ENCODE measurements at regions not wholly inside any gene's neighbourhood (a gene's known extent, or its start where the extent isn't known, plus 50 kb on each side); places are given as distances from the start of the nearest gene placed in this dataset.

DNA sequence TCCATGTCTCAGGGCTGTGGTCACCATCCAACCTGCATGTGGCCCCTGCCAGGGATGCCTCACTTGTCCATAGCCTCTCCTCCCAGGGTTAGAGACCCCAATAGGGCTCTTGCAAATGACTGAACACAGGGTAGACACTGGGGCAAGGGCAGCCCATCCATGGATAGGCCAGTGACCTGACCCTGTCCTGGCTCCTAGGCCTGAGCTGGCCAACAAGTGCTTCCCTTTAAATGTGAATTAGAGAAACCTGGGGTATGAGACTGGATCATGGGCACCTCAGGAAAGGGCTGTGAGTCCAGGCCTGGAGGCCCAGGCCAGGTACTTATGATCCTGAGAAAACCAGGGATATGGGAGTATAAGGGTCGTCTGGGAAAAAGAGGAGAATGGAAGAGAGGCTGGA, 64.5 kb downstream of the COPS8 start:
- no peaks in the 10 kb centered on the region; the same call in 1 of the 2 replicates for H3K36me3 ChIP-seq (ENCODE audit: insufficient read depth, low read length)
- peaks cover 18% of the 10 kb centered on the region for H3K9me3 ChIP-seq (ENCODE audit: control insufficient read depth, insufficient read depth, low read length)
- no peak overlapping the region for H3K9ac ChIP-seq (ENCODE audit: low read depth, low read length)
- no peaks in the 10 kb centered on the region for H3K4me1 ChIP-seq (ENCODE audit: insufficient read depth, low read length)

DNA sequence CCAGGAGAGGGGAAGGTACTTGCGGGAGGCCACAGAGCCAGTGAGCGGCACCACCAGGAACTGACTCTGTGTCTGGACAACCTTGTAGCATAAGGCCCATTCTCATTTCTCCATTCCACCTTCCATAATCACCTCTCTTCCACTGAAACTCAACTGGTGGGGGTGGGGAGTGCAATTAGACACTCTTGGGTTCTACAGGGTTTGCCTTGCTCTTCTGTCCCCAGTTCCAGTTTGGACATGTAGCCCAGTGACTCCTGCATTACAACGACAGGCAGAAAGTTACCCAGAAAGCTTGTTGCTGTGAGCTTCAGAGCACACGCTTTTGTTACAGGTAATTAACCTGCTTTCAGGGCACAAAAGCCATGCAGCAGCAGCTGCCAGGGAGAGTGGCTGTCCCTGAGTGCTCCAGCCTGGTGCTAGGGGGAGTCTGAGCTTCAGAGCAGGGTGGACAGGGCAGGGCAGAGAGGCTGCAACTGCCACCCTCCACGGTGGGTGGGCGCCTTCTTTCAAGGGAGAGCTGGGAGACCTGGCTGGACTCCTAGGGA, 65.2 kb downstream of the COPS8 start:
- Histone ChIP-seq H3K4me1 (ENCODE audit: insufficient read depth, low read length) (no peaks in the 10 kb centered on the region), H3K36me3 (ENCODE audit: insufficient read depth, low read length) (no peaks in the 10 kb centered on the region; the same call in 1 of the 2 replicates), H3K9me3 (ENCODE audit: control insufficient read depth, insufficient read depth, low read length) (peaks cover 17% of the 10 kb centered on the region)

DNA sequence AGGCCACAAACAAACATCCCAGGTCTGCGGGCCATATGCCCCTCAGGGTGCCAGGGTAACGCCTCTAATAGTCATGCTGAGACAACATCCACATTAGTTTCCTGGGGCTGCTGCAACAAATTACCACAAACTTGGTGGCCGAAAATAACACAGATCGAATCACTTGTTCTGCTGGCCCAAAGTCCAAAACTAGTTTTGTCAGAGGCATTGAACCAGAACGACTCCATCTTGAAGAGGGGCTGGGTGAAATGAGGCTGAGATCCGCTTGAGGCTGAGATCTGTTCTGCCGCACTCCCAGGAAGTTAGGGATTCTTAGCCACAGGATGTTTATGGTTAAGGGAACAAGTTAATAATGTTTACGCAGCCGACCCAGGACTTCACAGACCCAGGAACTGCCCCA, 66.7 kb downstream of the COPS8 start:
- no peak overlapping the region for H3K9ac ChIP-seq (ENCODE audit: low read depth, low read length)
- H3K9me3 ChIP-seq (ENCODE audit: control insufficient read depth, insufficient read depth, low read length), result peaks cover 11% of the 10 kb centered on the region
- no peaks in the 10 kb centered on the region for H3K36me3 ChIP-seq (ENCODE audit: insufficient read depth, low read length)
- no peaks in the 10 kb centered on the region for H3K4me1 ChIP-seq (ENCODE audit: insufficient read depth, low read length)

More for the DNA sequence above, 65.2 kb downstream of the COPS8 start:
- no peak overlapping the region for H3K9ac ChIP-seq (ENCODE audit: low read depth, low read length)

DNA sequence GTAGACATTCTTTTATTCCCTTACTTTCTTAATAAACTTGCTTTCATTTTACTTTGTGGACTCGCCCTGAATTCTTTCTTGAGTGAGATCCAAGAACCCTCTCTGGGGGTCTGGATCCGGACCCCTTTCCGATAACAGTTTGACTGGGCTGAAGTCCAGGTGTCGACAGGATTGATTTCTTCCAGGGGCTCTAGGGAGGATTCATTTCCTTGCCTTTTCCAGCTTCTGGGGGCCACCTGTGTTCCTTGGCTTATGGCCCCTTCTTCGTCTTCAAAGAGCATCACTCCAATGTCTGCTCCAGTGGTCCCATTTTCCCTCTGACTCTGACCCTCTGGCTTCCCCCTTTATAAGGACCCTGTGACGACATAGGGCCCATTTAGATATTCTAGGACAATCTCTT, 67.5 kb downstream of the COPS8 start:
- H3K9ac ChIP-seq (ENCODE audit: low read depth, low read length), result no peak overlapping the region
- H3K4me1 ChIP-seq (ENCODE audit: insufficient read depth, low read length), result no peaks in the 10 kb centered on the region
- peaks cover 4% of the 10 kb centered on the region for H3K9me3 ChIP-seq (ENCODE audit: control insufficient read depth, insufficient read depth, low read length)
- H3K36me3 ChIP-seq (ENCODE audit: insufficient read depth, low read length), result no peaks in the 10 kb centered on the region

DNA sequence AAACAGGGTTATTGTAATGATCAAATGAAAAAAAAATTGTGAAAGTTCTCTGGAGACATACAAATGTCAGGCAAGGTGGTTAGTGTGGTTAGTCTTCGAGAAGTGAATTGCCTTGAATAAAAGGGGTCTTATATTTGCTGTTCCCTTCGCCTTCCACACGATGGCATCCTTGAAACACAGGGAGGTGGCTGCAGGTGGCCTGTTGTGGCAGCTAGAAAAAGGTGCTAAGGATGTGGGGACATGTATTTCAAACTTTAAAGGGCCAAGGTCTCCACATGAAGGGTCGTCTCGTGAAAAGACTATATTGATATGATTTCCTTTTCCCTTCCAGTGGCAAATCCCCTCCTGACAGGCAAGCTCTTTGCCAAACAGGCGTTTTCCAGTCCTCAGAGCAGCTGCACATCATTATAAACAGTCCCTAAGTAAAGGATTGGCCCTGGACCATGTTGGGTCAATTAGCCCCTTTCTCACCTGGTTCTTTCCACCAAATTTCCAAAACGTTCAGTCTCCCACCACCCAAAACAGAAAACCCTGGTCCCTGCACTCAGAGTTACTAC, 68.5 kb downstream of the COPS8 start:
- Histone ChIP-seq H3K4me1 (ENCODE audit: insufficient read depth, low read length) (no peaks in the 10 kb centered on the region), H3K9me3 (ENCODE audit: control insufficient read depth, insufficient read depth, low read length) (no peaks in the 10 kb centered on the region), H3K36me3 (ENCODE audit: insufficient read depth, low read length) (no peaks in the 10 kb centered on the region), H3K9ac (ENCODE audit: low read depth, low read length) (no peak overlapping the region)

DNA sequence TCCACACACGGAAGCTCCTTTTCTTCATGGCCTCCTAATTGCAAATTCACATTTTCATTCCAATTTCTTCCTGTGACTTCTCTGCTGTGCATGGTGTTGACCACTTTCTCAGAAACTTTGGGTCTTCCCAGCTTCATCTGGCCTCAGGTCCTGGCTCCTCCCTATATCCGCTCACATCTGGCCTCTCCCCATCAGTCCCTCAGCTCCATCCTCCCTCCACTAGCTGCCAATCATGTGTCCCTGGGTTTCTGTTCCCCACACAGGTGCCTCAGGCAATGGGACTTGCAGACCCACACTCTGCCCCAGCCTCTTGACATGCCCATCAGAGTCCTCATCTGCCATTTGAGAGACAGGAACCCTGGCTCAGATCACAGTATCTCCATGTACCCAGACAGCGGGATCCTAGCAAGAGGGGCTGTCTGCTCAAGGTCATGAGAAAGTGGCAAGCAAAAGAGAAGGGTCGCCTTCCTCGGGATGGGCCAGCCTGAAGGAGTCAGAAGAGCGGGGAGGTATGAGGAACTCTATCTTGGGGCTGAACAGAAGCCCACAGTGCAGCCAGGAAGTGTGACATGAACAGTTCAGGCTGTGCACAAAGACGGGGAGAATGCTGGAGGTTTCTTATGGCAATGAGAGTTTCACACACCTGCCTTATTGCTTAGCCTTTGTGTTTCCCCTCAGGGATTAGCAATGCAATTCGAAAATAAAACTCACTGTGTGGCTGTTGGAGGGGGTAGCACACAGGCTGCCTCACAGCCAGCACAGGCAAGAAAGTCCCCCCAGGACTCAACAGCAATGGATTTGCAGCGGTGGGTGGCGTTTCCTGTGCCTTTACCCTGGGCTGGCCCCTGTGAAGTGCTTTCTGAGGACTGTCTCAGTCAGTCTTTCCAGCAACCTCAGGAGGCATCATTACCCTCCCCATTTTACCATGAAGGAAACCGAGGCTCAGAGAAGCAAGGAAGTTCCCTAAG, 69.5 kb downstream of the COPS8 start:
- H3K9ac ChIP-seq (ENCODE audit: low read depth, low read length), result no peak overlapping the region
- no peaks in the 10 kb centered on the region for H3K4me1 ChIP-seq (ENCODE audit: insufficient read depth, low read length)
- H3K9me3 ChIP-seq (ENCODE audit: control insufficient read depth, insufficient read depth, low read length), result no peaks in the 10 kb centered on the region
- H3K36me3 ChIP-seq (ENCODE audit: insufficient read depth, low read length), result no peaks in the 10 kb centered on the region; the same call in 1 of the 2 replicates

DNA sequence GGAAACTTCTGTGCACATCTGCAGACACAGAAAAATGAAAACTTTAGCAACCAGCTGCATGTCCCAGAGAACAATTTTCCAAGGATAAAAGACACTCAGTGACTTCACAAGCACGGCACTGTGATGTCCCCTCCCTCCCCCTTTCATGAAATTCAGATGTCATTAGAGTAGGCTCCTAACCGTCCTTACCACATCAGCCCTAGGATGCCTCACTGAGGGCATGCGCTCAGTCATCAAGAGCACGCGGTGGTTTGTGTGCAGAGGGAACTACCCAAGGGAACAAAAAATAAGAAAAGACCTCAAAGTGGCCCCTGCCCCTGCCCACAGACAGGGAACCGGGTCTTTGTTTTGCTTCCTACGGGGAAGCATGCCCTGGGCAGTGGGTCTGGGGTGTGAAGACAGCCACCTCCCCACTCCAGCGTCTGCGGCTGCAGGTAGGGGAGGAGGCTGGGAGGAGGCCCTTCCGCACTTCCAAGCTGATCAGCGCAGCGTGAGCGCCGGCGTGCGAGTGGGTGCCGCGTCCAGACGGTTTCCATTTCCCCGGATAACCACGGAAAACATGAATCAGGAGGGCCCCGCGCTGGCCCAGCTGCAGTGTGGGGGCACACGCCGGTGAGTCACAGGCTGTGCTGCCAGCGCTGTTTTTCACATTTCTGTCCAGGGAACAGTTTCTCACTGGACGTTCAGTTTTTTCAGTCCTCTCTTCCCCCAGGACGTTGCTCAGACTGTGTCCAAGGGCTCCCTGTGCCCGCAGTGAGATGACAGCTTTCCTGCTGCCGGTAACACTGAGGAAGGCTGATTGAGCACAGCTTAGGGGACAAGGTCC, 70.6 kb downstream of the COPS8 start:
- H3K9ac ChIP-seq (ENCODE audit: low read depth, low read length), result no peak overlapping the region
- no peaks in the 10 kb centered on the region; the same call in 1 of the 2 replicates for H3K36me3 ChIP-seq (ENCODE audit: insufficient read depth, low read length)
- H3K9me3 ChIP-seq (ENCODE audit: control insufficient read depth, insufficient read depth, low read length), result no peaks in the 10 kb centered on the region
- H3K4me1 ChIP-seq (ENCODE audit: insufficient read depth, low read length), result no peaks in the 10 kb centered on the region

DNA sequence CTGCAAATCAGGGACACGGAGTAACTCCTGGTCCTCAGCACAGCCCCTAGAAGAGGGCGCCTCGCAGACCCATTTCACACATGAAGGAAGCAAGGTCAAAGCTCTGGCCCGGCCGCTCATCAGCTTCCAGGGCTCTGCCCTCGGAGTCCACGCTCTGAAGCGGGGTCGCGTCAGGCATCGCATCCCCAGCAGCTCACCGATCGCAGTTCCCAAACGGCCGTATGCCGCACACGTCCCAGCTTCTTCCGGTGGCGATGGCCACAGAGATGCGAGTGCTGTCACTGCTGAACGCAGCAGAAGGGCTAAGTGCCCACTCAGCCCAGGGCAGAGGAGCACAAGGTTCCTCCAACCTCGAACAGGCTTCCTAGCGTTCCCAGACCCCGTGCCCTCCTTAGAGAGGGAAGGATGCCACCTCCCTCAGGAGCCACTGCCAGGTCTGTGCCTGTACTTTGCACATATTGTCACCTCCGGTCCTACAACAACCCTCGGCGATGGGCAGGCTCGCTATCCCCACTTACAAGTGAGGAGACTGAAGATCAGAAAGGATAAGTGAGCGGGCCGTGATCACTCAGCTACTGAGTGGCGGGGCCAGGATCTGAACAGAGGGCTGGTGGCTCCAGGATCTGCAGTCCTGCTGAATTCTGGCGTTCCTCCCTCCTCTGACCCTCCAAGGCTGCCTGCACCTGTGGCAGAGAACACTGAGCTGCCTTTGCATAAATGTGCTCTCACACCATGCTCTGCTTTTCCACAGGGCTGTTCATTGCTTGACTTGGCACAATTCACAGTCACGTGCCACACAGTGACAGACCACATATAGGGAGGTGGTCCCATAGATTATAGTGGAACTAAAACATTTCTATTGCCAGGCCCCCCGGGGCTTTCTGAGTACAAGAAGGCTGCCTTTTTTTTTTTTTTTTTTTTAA, 71.4 kb downstream of the COPS8 start:
- Histone ChIP-seq H3K36me3 (ENCODE audit: insufficient read depth, low read length) (no peaks in the 10 kb centered on the region; the same call in 1 of the 2 replicates), H3K4me1 (ENCODE audit: insufficient read depth, low read length) (no peaks in the 10 kb centered on the region), H3K9me3 (ENCODE audit: control insufficient read depth, insufficient read depth, low read length) (no peaks in the 10 kb centered on the region), H3K9ac (ENCODE audit: low read depth, low read length) (no peak overlapping the region)

DNA sequence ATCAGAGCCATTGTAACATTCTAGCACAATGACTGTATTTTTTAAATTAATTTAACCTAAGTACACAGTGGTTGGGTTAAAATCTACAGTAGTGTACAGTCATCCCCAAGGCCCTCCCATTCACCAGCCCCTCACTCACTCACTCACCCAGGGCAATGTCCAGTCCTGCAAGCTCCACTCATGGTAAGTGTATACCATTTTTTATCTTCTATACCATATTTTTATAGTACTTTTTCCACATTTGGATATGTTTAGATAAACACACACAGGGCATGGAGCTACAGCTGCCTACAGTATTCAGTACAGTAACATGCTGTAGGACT, 72.1 kb downstream of the COPS8 start:
- H3K4me1 ChIP-seq (ENCODE audit: insufficient read depth, low read length), result no peaks in the 10 kb centered on the region
- no peak overlapping the region for H3K9ac ChIP-seq (ENCODE audit: low read depth, low read length)
- H3K36me3 ChIP-seq (ENCODE audit: insufficient read depth, low read length), result no peaks in the 10 kb centered on the region; the same call in 1 of the 2 replicates
- no peaks in the 10 kb centered on the region for H3K9me3 ChIP-seq (ENCODE audit: control insufficient read depth, insufficient read depth, low read length)

DNA sequence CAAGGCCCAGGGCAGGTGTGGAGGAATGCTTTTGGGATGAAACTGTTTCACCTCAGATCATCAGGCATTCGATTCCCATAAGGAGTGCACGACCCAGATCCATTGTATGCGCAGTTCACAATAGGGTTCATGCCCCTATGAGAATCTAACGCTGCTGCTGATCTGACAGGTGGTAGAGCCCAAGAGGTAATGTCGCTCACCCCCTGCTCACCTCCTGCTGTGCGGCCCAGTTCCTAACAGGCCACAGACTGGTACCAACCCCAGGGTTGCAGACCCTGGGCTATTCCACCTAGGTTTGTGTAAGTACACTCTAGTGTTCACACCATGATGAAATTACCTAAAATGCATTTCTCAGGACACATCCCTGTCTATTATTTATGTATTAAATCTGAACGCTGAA, 72.5 kb downstream of the COPS8 start:
- H3K9me3 ChIP-seq (ENCODE audit: control insufficient read depth, insufficient read depth, low read length), result no peaks in the 10 kb centered on the region
- no peaks in the 10 kb centered on the region for H3K4me1 ChIP-seq (ENCODE audit: insufficient read depth, low read length)
- H3K9ac ChIP-seq (ENCODE audit: low read depth, low read length), result no peak overlapping the region
- no peaks in the 10 kb centered on the region; the same call in 1 of the 2 replicates for H3K36me3 ChIP-seq (ENCODE audit: insufficient read depth, low read length)

DNA sequence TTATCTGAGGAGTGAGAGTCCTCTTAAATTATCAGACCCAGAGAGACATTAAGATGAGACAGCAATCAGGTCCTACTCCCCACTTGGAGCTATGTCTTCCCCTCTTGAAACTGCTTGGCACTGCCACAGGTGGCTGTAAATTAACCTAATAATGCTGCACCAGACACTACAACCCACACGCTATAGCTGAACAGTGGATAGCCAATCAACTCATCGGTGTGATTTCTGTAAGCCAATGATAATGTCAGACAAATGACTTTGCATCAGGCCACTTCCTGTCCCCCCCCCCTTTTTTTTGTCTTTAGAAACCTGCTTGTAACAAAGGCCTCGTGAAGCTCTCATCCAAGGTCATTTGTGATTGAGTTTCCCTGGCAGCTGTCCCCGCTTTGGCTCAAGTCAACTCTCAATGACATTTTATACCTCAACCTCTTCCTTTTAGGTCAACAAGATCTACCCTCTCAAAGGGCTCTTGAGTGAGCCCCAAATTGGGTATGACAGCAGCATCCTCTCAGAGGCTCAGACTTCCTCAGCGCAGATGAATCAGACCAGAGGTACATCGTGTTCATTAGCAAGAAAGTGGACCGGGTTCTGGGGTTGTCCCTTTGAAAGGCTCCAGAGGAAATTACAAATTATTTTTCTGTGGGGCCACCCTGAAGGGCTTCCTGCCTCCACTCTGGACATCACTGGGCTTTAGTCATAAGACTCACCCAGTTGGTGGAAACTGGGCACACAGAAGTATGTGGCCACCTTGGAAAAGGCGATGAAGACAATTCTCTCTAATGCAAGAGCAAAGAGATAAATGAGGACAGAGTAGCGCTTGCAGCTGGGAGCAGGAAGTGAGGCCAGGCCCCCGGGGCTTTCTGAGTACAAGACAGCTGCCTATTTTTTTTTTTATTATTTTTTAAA, 73.6 kb downstream of the COPS8 start:
- H3K9me3 ChIP-seq (ENCODE audit: control insufficient read depth, insufficient read depth, low read length), result no peaks in the 10 kb centered on the region
- no peaks in the 10 kb centered on the region; the same call in 1 of the 2 replicates for H3K36me3 ChIP-seq (ENCODE audit: insufficient read depth, low read length)
- no peak overlapping the region for H3K9ac ChIP-seq (ENCODE audit: low read depth, low read length)
- H3K4me1 ChIP-seq (ENCODE audit: insufficient read depth, low read length), result no peaks in the 10 kb centered on the region

DNA sequence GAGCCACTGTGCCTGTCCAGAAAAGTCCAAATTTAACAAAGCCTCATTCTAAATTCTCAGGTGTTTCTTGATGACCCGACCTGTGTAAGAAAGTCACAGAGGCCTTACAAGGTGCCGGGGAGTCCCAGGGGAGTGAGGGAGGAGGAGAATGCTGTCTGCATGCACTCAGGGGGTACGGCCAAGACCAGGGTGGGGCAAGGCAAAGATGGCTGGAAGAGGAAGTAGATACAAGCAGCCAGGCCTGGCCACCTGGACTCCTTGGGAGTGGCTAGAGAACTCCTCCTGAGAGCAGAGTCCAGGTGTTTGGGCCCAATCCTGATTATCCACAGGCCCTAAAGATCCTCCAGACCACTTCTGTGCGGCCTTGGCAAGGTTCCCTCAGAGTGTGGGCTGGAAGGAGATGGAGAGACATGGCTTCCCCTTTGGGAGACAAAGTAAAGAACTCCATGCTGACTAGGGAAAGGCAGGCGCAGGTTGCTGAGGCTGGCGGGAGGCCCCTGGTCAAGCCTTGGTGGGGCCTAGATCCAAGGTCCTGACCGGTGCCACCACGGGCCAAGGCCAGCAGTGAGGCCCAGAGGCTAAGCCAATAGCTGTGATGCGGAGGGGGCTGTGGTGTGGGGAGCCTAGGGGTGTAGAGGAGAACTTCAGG, 74.7 kb downstream of the COPS8 start:
- H3K9ac ChIP-seq (ENCODE audit: low read depth, low read length), result no peak overlapping the region
- no peaks in the 10 kb centered on the region for H3K9me3 ChIP-seq (ENCODE audit: control insufficient read depth, insufficient read depth, low read length)
- no peaks in the 10 kb centered on the region for H3K4me1 ChIP-seq (ENCODE audit: insufficient read depth, low read length)

More for the DNA sequence above, 74.7 kb downstream of the COPS8 start:
- no peaks in the 10 kb centered on the region; the same call in 1 of the 2 replicates for H3K36me3 ChIP-seq (ENCODE audit: insufficient read depth, low read length)
